Activated CD4-positive, alpha-beta memory T cell treated with anti-CD3 and anti-CD28 coated beads for 36 hours (primary cell): ENCODE measurements at regions not wholly inside any gene's neighbourhood (a gene's known extent, or its start where the extent isn't known, plus 50 kb on each side); places are given as distances from the start of the nearest gene placed in this dataset.
A peak's percentile ranks its signal among the peaks of the same experiment; 100 is the strongest.
"Not testable (repeated sequence)": the region's sequence is repeated elsewhere in the genome, so short reads cannot be mapped to it uniquely, and the experiment has no call there.

Source experiments
- CTCF ChIA-PET: fragments of 350-600 bp; sonication (Branson Sonifier 250); formaldehyde crosslinking; loops from one replicate; lab custom pipeline; 2021; ENCODE audit warnings: antibody characterized with exemption, inconsistent platforms; lab: Charles Lee
- POLR2A ChIA-PET: fragments of 350-600 bp; sonication (Branson Sonifier 250); formaldehyde crosslinking; loops from one replicate; lab custom pipeline; 2021; ENCODE audit warnings: antibody characterized with exemption; lab: Charles Lee
- DNase-seq: peaks from one replicate; pipeline ENCODE4 v3.0.0-alpha.2; 2020
- H3K27ac Mint-ChIP-seq: one replicate; pipeline ENCODE4 v1.8.0; 2021; ENCODE audit warnings: mixed read lengths
- H3K27me3 Mint-ChIP-seq: one replicate; pipeline ENCODE4 v1.8.0; 2021; ENCODE audit warnings: mixed read lengths
- H3K36me3 Mint-ChIP-seq: one replicate; pipeline ENCODE4 v1.8.0; 2021; ENCODE audit warnings: mixed read lengths
- H3K4me1 Mint-ChIP-seq: one replicate; pipeline ENCODE4 v1.8.0; 2021; ENCODE audit warnings: low read depth, mixed read lengths
- H3K4me3 Mint-ChIP-seq: one replicate; pipeline ENCODE4 v1.8.0; 2021; ENCODE audit warnings: mild to moderate bottlenecking, mixed read lengths
- H3K9me3 Mint-ChIP-seq: one replicate; pipeline ENCODE4 v1.8.0; 2021; ENCODE audit warnings: mixed read lengths
- intact Hi-C: fragments of 100-400 bp; cut with micrococcal nuclease; formaldehyde crosslinking; loops from one replicate; pipeline ENCODE4 v1.15.1; 2023

GRCh38 chr2:87254562-87254961 lies 232.9 kb upstream of the PLGLB1 start:
- H3K36me3 Mint-ChIP-seq, POLR2A ChIA-PET, H3K4me3 Mint-ChIP-seq, intact Hi-C loops, H3K4me1 Mint-ChIP-seq, CTCF ChIA-PET, H3K27me3 Mint-ChIP-seq, H3K27ac Mint-ChIP-seq, DNase-seq, H3K9me3 Mint-ChIP-seq: not testable (repeated sequence)

- H3K4me3 Mint-ChIP-seq, intact Hi-C loops, H3K27me3 Mint-ChIP-seq, H3K27ac Mint-ChIP-seq, H3K9me3 Mint-ChIP-seq, H3K4me1 Mint-ChIP-seq, CTCF ChIA-PET, POLR2A ChIA-PET, DNase-seq, H3K36me3 Mint-ChIP-seq: not testable (repeated sequence)
Observed at GRCh38 chr2:87255410-87255809, 233.8 kb upstream of the PLGLB1 start.

- POLR2A ChIA-PET, H3K4me1 Mint-ChIP-seq, H3K9me3 Mint-ChIP-seq, H3K27me3 Mint-ChIP-seq, CTCF ChIA-PET, DNase-seq, intact Hi-C loops, H3K27ac Mint-ChIP-seq, H3K4me3 Mint-ChIP-seq, H3K36me3 Mint-ChIP-seq: not testable (repeated sequence)
Observed at GRCh38 chr2:87258887-87259286, 237.2 kb upstream of the PLGLB1 start.

GRCh38 chr2:87262184-87262702 lies 240.6 kb upstream of the PLGLB1 start:
- H3K27me3 Mint-ChIP-seq, CTCF ChIA-PET, H3K4me1 Mint-ChIP-seq, intact Hi-C loops, H3K9me3 Mint-ChIP-seq, POLR2A ChIA-PET, H3K4me3 Mint-ChIP-seq, H3K27ac Mint-ChIP-seq, H3K36me3 Mint-ChIP-seq: not testable (repeated sequence)
- DNase-seq, result peak; percentile 26

- DNase-seq, H3K27me3 Mint-ChIP-seq, H3K4me1 Mint-ChIP-seq, CTCF ChIA-PET, H3K4me3 Mint-ChIP-seq, intact Hi-C loops, H3K36me3 Mint-ChIP-seq, H3K27ac Mint-ChIP-seq, POLR2A ChIA-PET, H3K9me3 Mint-ChIP-seq: not testable (repeated sequence)
Observed at GRCh38 chr2:87263868-87264518, 242.3 kb upstream of the PLGLB1 start.

GRCh38 chr2:87275192-87275591 lies 253.5 kb upstream of the PLGLB1 start:
- POLR2A ChIA-PET, H3K4me1 Mint-ChIP-seq, DNase-seq, H3K27me3 Mint-ChIP-seq, H3K4me3 Mint-ChIP-seq, CTCF ChIA-PET, H3K9me3 Mint-ChIP-seq, intact Hi-C loops, H3K27ac Mint-ChIP-seq, H3K36me3 Mint-ChIP-seq: not testable (repeated sequence)

- CTCF ChIA-PET, H3K36me3 Mint-ChIP-seq, H3K4me1 Mint-ChIP-seq, POLR2A ChIA-PET, H3K27me3 Mint-ChIP-seq, H3K4me3 Mint-ChIP-seq, H3K9me3 Mint-ChIP-seq, intact Hi-C loops, DNase-seq, H3K27ac Mint-ChIP-seq: not testable (repeated sequence)
Observed at GRCh38 chr2:87275974-87276629, 254.5 kb upstream of the PLGLB1 start.

- CTCF ChIA-PET, DNase-seq: not testable (repeated sequence)
Observed at GRCh38 chr2:87276673-87277072, 255.0 kb upstream of the PLGLB1 start.

GRCh38 chr2:87277734-87278133 lies 256.1 kb upstream of the PLGLB1 start:
- H3K4me1 Mint-ChIP-seq, H3K9me3 Mint-ChIP-seq, H3K36me3 Mint-ChIP-seq, intact Hi-C loops, DNase-seq, H3K27me3 Mint-ChIP-seq, CTCF ChIA-PET, H3K4me3 Mint-ChIP-seq, H3K27ac Mint-ChIP-seq, POLR2A ChIA-PET: not testable (repeated sequence)

More at GRCh38 chr2:87276673-87277072, 255.0 kb upstream of the PLGLB1 start:
- H3K27ac Mint-ChIP-seq, POLR2A ChIA-PET, H3K4me3 Mint-ChIP-seq, H3K27me3 Mint-ChIP-seq, intact Hi-C loops, H3K4me1 Mint-ChIP-seq, H3K36me3 Mint-ChIP-seq, H3K9me3 Mint-ChIP-seq: not testable (repeated sequence)

GRCh38 chr2:87280596-87281355 lies 259.1 kb upstream of the PLGLB1 start:
- H3K4me3 Mint-ChIP-seq, CTCF ChIA-PET, H3K9me3 Mint-ChIP-seq, H3K36me3 Mint-ChIP-seq, H3K27ac Mint-ChIP-seq, DNase-seq, POLR2A ChIA-PET, H3K27me3 Mint-ChIP-seq, H3K4me1 Mint-ChIP-seq, intact Hi-C loops: not testable (repeated sequence)

GRCh38 chr2:87283735-87284470 lies 262.3 kb upstream of the PLGLB1 start:
- H3K9me3 Mint-ChIP-seq, H3K36me3 Mint-ChIP-seq, CTCF ChIA-PET, H3K27ac Mint-ChIP-seq, intact Hi-C loops, H3K4me3 Mint-ChIP-seq, H3K27me3 Mint-ChIP-seq, DNase-seq, H3K4me1 Mint-ChIP-seq, POLR2A ChIA-PET: not testable (repeated sequence)

- H3K9me3 Mint-ChIP-seq, H3K4me3 Mint-ChIP-seq, POLR2A ChIA-PET, H3K4me1 Mint-ChIP-seq, intact Hi-C loops, H3K36me3 Mint-ChIP-seq, DNase-seq, H3K27ac Mint-ChIP-seq, CTCF ChIA-PET, H3K27me3 Mint-ChIP-seq: not testable (repeated sequence)
Observed at GRCh38 chr2:87284471-87284772, 262.8 kb upstream of the PLGLB1 start.
